NCI-H524 (cell line): ENCODE measurements at regions not wholly inside any gene's neighbourhood (a gene's known extent, or its start where the extent isn't known, plus 50 kb on each side); places are given as distances from the start of the nearest gene placed in this dataset.

Experiments used
- DNase-seq, 2 experiments: peaks; one replicate each; lab custom pipeline; 2025; lab: John Stamatoyannopoulos, UW

GRCh38 chr18:23342506-23342905 is 110.6 kb upstream of the RIOK3 start:
- DNase-seq, result no peak

DNA sequence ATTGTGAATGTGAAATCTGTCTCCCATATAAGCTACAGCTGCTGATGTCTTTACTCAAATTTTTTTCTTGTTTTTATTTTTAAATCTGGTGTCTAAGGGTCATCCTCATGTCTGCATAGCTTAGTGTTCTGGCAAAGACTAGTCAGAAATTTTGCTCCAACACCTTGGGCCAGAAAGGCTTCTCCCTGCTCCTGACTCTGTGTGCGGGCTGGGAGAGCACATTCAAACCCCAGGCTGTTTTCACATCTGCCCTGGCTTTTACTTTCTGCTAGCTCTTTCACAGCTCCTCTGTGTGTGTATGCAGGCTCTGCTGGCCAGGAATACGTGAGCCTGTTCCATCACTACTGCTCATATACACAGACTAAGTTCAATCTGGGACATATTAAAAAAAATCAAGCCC is 102.9 kb upstream of the RIOK3 start:
- no peak for DNase-seq

- DNase-seq, result no peak
Observed at GRCh38 chr18:23351521-23351920, 101.6 kb upstream of the RIOK3 start.

DNA sequence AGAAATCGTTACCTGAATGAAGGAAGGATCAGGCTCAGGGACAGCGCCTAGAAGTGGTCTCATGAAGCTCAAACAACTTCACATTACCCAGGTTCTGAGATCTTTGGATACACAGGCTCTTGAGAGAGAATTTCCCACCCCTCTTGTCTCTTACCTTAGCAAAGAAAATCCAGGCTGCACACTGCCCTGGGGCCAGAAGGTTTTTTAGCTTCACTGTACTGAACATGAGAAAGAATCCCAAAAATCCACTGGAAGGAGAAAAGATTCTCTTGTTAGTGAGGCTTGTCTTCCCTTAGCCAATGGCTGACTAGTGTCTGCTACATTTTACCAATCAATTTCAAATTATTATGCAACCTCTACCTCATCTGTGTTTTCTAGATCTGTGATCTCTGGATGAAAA is 101.0 kb upstream of the RIOK3 start:
- no peak for DNase-seq

DNA sequence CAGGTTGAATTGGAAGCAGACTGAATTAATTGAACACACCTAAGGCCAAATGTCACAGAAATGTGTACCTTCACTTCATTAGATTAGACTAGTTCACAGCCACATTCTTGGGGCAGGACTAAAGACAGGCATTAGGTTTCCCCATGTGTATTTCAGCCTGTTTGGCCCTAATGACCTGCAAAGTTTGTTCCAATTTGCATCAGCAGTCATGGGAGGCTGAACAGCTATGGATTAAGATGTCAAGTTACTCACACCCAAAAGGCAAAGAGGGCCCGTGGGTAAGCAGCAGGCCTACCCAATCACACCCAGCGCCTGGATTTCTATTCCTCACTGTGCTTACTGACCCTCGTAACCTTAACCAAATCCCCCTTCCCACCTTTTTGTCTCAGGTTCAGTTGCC is 99.6 kb upstream of the RIOK3 start:
- DNase-seq, result no peak

- DNase-seq, result no peak
Observed at GRCh38 chr18:23354625-23355024, 98.5 kb upstream of the RIOK3 start.

- DNase-seq, result no peak
Observed at GRCh38 chr18:23355206-23355605, 97.9 kb upstream of the RIOK3 start.

DNA sequence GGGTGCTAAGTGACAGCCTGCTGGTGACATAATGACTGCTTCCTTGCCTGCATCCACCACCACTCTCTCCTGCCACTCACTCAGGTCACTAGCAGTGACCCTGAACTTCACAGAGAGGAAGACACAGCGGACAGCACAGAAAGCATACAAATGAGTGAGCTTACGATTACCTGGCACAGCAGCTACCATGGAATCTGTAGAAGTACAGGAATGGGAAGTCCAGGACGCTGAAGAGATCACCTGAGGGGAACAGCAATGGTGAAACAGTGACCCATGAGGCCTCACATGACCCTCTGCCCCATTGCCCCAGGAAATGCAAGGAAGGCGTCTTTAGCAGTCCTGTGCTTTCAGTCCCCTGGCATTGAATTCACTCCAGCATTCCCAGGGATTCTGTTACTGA is 96.7 kb upstream of the RIOK3 start:
- DNase-seq, result no peak

- DNase-seq, result no peak
Observed at GRCh38 chr18:23356915-23357601, 96.0 kb upstream of the RIOK3 start.

- no peak for DNase-seq
Observed at GRCh38 chr18:23357996-23358594, 95.0 kb upstream of the RIOK3 start.

DNA sequence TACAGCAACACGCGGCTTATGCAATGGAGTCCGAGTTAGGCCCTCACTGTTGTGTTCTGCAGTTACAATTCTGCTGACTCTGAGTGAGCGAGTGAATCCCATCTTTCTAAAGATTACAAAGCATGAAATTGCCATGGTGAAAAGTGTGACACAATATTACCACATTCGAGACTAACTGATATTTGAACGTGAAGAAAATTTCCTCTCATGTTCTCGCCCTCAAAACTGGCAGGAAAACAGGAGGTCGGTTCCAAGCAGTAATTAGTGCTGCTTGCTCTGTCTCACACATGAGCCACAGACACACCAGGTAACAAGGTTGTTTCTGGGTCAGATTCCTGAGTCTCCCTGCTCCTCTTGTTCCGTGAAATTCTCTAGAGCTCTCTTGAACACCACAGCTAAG is 93.7 kb upstream of the RIOK3 start:
- DNase-seq, result no peak

DNA sequence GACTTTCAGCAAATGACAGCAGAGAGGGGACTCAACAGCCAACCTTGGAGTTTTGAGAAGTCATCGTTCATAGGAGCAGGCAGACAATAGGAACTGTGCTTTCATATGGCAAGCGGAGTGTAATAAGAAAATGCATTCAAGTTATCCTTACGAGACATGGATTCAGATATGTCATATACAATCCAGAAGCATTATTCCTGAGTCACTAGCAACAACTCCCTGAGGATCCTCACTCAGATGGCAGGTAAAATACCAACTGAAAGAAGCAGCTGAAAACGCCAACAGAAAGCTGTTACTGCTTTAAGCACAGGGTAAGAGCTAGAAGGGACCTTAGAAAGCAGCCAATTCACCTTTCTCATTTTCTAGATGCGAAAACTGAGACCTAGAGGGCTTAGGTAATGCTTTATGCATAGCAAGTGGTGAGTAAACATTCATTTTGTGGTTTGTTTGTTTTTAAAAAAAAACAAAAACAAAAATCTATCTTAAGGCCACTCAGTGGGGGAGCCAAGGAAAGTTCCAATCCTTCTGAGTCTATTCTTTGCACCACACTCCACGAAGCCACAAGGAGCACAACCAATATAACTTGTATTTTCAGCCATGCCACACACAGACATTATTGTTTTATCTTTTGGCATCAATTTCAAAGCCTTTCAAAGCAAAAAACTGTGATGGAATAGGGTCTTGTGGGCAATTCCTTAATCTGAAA is 89.1 kb upstream of the RIOK3 start:
- DNase-seq, result no peak

- no peak for DNase-seq
Observed at GRCh38 chr18:23365602-23366001, 87.5 kb upstream of the RIOK3 start.

DNA sequence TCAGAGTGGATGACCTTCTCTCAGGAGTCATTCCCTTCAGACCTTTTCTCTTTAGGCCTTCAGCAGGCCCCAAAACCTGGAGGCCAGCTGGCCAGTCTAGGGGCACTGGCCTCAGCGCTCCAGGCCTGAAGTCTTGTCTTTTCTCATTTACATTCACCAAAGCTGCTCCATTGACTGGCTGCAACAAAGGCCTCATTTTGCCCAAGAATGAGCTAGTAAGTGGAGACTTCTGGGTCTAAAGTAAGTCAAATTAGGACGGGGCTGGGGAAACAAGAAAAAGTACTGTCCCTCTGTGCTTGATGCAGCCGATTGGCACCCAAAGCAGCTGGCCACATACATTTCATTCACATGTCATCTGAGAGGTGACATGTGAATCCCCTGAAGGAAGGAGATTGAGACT is 83.8 kb upstream of the RIOK3 start:
- DNase-seq, result no peak

- DNase-seq, result no peak
Observed at GRCh38 chr18:23373570-23373969, 79.5 kb upstream of the RIOK3 start.

DNA sequence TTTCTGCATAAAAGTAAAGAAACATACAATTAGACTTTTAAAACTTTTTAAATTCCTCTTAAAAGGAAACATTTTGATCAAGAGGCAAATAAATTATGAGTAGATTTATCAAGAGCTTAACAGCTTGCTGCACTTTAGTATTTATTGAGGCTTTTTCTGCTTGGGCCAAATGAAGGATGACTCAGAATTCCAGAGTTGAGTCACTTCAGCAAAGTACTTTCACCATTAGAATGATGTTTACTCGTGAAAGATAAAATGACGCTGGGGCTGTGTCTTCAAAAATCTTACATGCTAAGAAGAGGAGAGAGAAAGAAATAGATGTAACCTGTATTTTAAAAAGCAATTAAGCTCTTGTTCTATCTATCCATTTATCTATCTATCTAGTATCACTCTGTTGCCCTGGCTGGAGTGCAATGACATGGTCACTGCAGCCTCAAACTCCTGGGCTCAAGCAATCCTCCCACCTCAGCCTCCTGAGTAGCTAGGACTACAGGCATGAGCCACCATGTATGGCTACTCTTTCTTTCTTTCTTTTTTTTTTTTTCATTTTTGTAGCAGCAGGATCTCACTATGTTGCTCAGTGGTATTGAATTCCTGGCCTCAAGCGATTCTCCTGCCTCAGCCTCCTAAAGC is 75.3 kb upstream of the RIOK3 start:
- DNase-seq, result no peak

DNA sequence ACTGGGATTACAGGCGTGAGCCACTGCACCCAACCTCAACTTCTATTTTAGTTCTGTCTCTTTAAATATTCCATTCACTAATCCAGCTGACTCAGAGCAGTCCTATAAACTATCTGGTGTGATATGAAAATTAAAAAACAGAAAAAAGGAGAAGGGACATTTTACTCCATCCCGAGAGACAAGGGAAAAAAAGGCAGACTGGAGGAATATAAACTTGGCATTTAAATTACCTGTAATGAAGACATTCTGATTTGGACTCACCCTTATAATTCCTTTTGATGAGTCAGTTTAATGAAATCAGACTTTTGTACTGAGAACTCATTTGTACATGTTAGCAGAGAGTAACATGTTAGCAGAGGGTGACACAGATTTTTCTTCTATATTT is 74.8 kb upstream of the RIOK3 start:
- no peak for DNase-seq

DNA sequence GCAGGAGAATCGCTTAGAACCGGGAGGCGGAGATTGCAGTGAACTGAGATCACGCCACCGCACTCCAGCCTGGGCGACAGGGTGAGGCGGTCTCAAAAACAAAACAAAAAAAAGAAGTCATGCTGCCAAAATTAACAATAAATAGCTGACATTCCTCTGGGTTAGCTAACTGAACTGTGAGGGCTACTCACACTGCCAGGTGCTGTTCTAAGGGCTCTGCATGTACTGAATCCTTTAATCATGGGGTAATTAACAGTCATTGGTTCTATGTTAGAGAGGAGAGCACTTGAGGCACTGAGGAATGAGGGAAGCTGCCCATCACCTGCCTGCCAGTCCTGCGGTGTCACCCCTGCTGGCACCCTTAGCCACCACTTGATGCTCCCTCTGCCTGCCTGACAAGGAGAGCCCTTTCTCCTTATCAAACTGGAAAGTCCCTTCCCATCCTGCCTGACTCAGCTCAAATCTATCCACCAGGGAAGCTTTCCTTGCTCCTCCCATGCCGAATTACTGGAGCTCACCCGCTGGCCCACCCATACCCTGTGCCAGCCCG is 73.0 kb upstream of the RIOK3 start:
- no peak for DNase-seq

DNA sequence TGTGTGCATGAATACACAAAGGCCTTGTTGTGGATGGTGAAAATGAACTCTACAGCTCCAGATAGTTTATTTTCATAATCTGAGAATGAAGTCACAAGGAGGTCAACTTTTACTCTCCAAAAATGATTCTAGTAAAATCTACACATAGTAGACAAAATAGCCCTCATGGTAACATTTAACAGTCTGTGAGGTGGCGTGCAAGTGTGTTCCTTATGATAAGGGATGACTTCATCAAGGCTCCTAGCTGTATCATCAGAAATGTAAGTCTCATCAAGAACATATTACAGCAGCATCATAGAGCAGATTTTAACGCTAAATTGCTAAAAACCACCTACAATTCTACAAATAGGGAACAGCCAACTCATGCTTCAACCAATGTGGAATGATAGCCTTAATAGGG is 72.3 kb upstream of the RIOK3 start:
- DNase-seq, result no peak

GRCh38 chr18:23383494-23383893 is 69.6 kb upstream of the RIOK3 start:
- DNase-seq, result no peak

DNA sequence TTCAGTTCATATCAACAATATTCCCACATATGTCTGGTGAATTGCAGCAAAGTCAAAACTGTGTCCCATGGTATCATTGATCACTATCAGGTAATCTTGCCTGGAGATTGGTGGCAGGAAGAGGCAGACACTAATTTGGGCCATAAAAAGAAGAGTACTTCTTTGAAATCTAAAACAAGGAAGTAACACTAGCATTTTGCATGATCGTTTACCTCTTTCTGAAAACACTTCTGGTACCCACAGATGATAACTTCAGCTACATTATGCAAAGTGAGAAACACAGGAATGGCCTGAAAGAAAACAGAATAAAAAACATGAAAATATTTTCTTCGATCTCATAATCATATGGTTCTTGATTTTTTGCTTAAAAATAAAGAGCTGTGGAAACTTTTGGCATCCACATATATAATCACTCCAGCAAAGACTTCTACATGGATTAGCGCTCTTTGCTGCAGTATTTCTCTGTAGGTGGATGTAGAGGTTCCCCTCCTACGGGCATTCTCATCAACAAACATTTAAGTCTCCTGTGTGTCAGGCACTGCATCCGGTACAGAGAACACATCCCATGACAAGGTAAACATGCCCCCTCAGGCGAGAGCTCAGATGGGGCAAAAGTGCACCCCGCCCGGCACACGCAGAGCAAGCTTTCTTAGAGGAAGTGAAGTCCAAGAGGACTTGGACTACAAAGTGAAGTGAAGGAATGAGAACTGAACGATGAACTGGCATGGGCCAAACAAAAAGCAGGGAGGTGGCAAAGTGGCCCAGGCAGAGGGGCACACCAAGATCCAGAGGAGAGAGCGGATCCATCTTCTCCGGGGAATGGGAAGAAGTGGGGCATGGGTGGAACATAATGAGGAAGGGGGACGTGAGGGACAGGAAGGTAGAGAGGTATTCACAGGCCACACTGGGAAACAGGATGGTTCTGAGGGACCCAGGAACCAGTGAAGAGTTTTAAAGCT is 68.0 kb upstream of the RIOK3 start:
- DNase-seq, result no peak

DNA sequence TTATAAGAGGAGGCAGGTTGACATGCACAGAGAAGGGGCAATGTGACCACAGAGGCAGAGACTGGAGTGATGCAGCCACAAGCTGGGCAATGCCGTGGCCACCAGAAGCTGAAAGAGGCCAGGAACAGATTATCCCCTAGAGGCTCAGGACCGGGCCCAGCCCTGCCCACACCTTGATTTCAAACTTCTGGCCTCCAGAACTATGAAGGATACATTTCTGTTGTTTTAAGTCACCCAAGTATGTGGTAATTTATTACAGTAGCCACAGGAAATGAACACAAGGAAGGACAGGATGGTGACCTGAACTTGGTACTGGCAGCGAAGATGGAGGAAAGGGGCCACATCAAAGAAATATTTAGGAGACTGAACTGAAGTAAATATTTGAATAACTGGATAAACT is 66.8 kb upstream of the RIOK3 start:
- DNase-seq, result no peak
